ENCODE measurements at regions not wholly inside any gene's neighbourhood (a gene's known extent, or its start where the extent isn't known, plus 50 kb on each side); places are given as distances from the start of the nearest gene placed in this dataset.

GRCh38 chr2:150900913-150901312, 360.8 kb downstream of the RBM43 start:
- Histone ChIP-seq H3K4me1 (ENCODE audit: low read depth) (no peaks in the 10 kb centered on the region), H3K4me3 (no peak overlapping the region), H3K36me3 (ENCODE audit: low read depth) (no peaks in the 10 kb centered on the region), H3K9me3 (no peaks in the 10 kb centered on the region)
- DNase-seq (no peak), ATAC-seq (no peak)
- no peak for TF ChIP-seq CTCF (IDR thresholded peaks at IDR 0.05)
- intact Hi-C loops (cut with DNase I, micrococcal nuclease) = no loop called here

- Histone ChIP-seq H3K4me3 (no peak overlapping the region), H3K9me3 (no peaks in the 10 kb centered on the region), H3K36me3 (ENCODE audit: low read depth) (no peaks in the 10 kb centered on the region), H3K4me1 (ENCODE audit: low read depth) (no peaks in the 10 kb centered on the region)
- DNase-seq (no peak), ATAC-seq (no peak)
- intact Hi-C loops (cut with DNase I, micrococcal nuclease) = no loop called here
- no peak for TF ChIP-seq CTCF (IDR thresholded peaks at IDR 0.05)
Measured at GRCh38 chr2:150895968-150896367, 365.7 kb downstream of the RBM43 start.

GRCh38 chr2:150889141-150889540, 372.5 kb downstream of the RBM43 start:
- DNase-seq (no peak), ATAC-seq (no peak)
- TF ChIP-seq CTCF (IDR thresholded peaks at IDR 0.05) = no peak
- H3K36me3 ChIP-seq (ENCODE audit: low read depth) = no peaks in the 10 kb centered on the region
- no peak overlapping the region for H3K4me3 ChIP-seq
- H3K4me1 ChIP-seq (ENCODE audit: low read depth) = no peaks in the 10 kb centered on the region
- intact Hi-C loops (cut with DNase I, micrococcal nuclease) = no loop called here
- no peaks in the 10 kb centered on the region for H3K9me3 ChIP-seq

GRCh38 chr2:150888337-150888736, 373.3 kb downstream of the RBM43 start:
- Histone ChIP-seq H3K36me3 (ENCODE audit: low read depth) (no peaks in the 10 kb centered on the region), H3K9me3 (no peaks in the 10 kb centered on the region), H3K4me3 (no peak overlapping the region), H3K4me1 (ENCODE audit: low read depth) (no peaks in the 10 kb centered on the region)
- TF ChIP-seq CTCF (IDR thresholded peaks at IDR 0.05) = no peak
- intact Hi-C loops (cut with DNase I, micrococcal nuclease) = no loop called here
- no peak for ATAC-seq
- no peak for DNase-seq

GRCh38 chr2:150887926-150888325, 373.7 kb downstream of the RBM43 start:
- DNase-seq = no peak
- Histone ChIP-seq H3K4me3 (no peak overlapping the region), H3K36me3 (ENCODE audit: low read depth) (no peaks in the 10 kb centered on the region), H3K4me1 (ENCODE audit: low read depth) (no peaks in the 10 kb centered on the region), H3K9me3 (no peaks in the 10 kb centered on the region)
- no peak for TF ChIP-seq CTCF (IDR thresholded peaks at IDR 0.05)
- intact Hi-C loops (cut with DNase I, micrococcal nuclease) = no loop called here
- no peak for ATAC-seq

GRCh38 chr2:150885774-150886386, 375.8 kb downstream of the RBM43 start:
- no peaks in the 10 kb centered on the region for H3K4me1 ChIP-seq (ENCODE audit: low read depth)
- no peaks in the 10 kb centered on the region for H3K36me3 ChIP-seq (ENCODE audit: low read depth)
- no peak overlapping the region for H3K4me3 ChIP-seq
- intact Hi-C loops (cut with DNase I, micrococcal nuclease) = no loop called here
- TF ChIP-seq CTCF (IDR thresholded peaks at IDR 0.05) = no peak
- no peaks in the 10 kb centered on the region for H3K9me3 ChIP-seq
- no peak for DNase-seq
- ATAC-seq = no peak

All from mucosa of descending colon (tissue), 3 donors.